Calu3 (cell line): ENCODE measurements at regions not wholly inside any gene's neighbourhood (a gene's known extent, or its start where the extent isn't known, plus 50 kb on each side); places are given as distances from the start of the nearest gene placed in this dataset.
"Not testable (repeated sequence)": the region's sequence is repeated elsewhere in the genome, so short reads cannot be mapped to it uniquely, and the experiment has no call there.

ENCODE experiments used
- BruUV-seq: library from RNA; stranded (reverse); fragments of 400-500 nt; replicated peaks from 2 replicates; lab custom pipeline; 2021; lab: Mats Ljungman, UMichigan
- CTCF ChIA-PET: fragments of 300-600 bp; sonication (Branson Sonifier 250); formaldehyde crosslinking; loops from one replicate; lab custom pipeline; 2022; ENCODE audit warnings: antibody characterized with exemption; lab: Charles Lee
- DNase-seq: peaks from one replicate; pipeline ENCODE4 v3.0.0; 2022
- H3K27ac Mint-ChIP-seq: one replicate; pipeline ENCODE4 v1.8.0; 2022; ENCODE audit warnings: mixed read lengths; ENCODE audit not compliant: unreplicated experiment
- H3K27me3 Mint-ChIP-seq: one replicate; pipeline ENCODE4 v1.8.0; 2022; ENCODE audit warnings: mixed read lengths; ENCODE audit not compliant: unreplicated experiment
- H3K36me3 Mint-ChIP-seq: one replicate; pipeline ENCODE4 v1.8.0; 2022; ENCODE audit warnings: mild to moderate bottlenecking, moderate library complexity, mixed read lengths; ENCODE audit not compliant: insufficient read depth, unreplicated experiment
- H3K4me1 Mint-ChIP-seq: one replicate; pipeline ENCODE4 v1.8.0; 2022; ENCODE audit warnings: mild to moderate bottlenecking, low read depth, mixed read lengths; ENCODE audit not compliant: unreplicated experiment
- H3K4me3 Mint-ChIP-seq: one replicate; pipeline ENCODE4 v1.8.0; 2022; ENCODE audit warnings: mild to moderate bottlenecking, low read depth, moderate library complexity, mixed read lengths; ENCODE audit not compliant: unreplicated experiment
- H3K9me3 Mint-ChIP-seq: one replicate; pipeline ENCODE4 v1.8.0; 2022; ENCODE audit warnings: low read depth, mixed read lengths; ENCODE audit not compliant: unreplicated experiment
- CTCF ChIP-seq: fragments of 200-600 bp; IDR thresholded peaks from one replicate; pipeline ENCODE4 v1.8.0; 2022; ENCODE audit warnings: antibody characterized with exemption; ENCODE audit not compliant: unreplicated experiment
- intact Hi-C: fragments of 100-400 bp; cut with micrococcal nuclease; formaldehyde crosslinking; loops from one replicate; pipeline ENCODE4 v1.10.0; 2022; ENCODE audit not compliant: unreplicated experiment

GRCh38 chr11:112697391-112698178, 263.6 kb upstream of the NCAM1 start:
- H3K4me1 Mint-ChIP-seq: peaks cover 15% of the 10 kb centered on the region
- H3K27me3 Mint-ChIP-seq: no peaks in the 10 kb centered on the region
- no peaks in the 10 kb centered on the region for H3K36me3 Mint-ChIP-seq
- intact Hi-C loops: no loop called here
- H3K9me3 Mint-ChIP-seq: no peaks in the 10 kb centered on the region
- no peak overlapping the region for H3K4me3 Mint-ChIP-seq
- no TSS peak for BruUV-seq
- no peak for TF ChIP-seq CTCF
- CTCF ChIA-PET: no interaction called here
- H3K27ac Mint-ChIP-seq: no peak overlapping the region
- DNase-seq: no peak

- no peak for TF ChIP-seq CTCF
- H3K36me3 Mint-ChIP-seq: no peaks in the 10 kb centered on the region
- H3K27me3 Mint-ChIP-seq: no peaks in the 10 kb centered on the region
- intact Hi-C loops: no loop called here
- peaks cover 7% of the 10 kb centered on the region for H3K9me3 Mint-ChIP-seq
- CTCF ChIA-PET: no interaction called here
- no peaks in the 10 kb centered on the region for H3K4me1 Mint-ChIP-seq
- no TSS peak for BruUV-seq
- DNase-seq: no peak
- no peak overlapping the region for H3K4me3 Mint-ChIP-seq
- no peak overlapping the region for H3K27ac Mint-ChIP-seq
Observed at GRCh38 chr11:112705148-112705547, 256.1 kb upstream of the NCAM1 start.

- Mint-ChIP-seq H3K4me3 (no peak overlapping the region), H3K27me3 (no peaks in the 10 kb centered on the region), H3K27ac (no peak overlapping the region), H3K4me1 (no peaks in the 10 kb centered on the region), H3K9me3 (peaks cover 7% of the 10 kb centered on the region), H3K36me3 (no peaks in the 10 kb centered on the region)
- intact Hi-C loops: no loop called here
- no peak for TF ChIP-seq CTCF
- no TSS peak for BruUV-seq
- CTCF ChIA-PET: no interaction called here
- DNase-seq: no peak
Observed at GRCh38 chr11:112706863-112707262, 254.4 kb upstream of the NCAM1 start.

GRCh38 chr11:112714340-112714739, 246.9 kb upstream of the NCAM1 start:
- H3K27me3 Mint-ChIP-seq, H3K36me3 Mint-ChIP-seq, H3K4me1 Mint-ChIP-seq, H3K9me3 Mint-ChIP-seq, BruUV-seq, H3K4me3 Mint-ChIP-seq, intact Hi-C loops, H3K27ac Mint-ChIP-seq, DNase-seq, CTCF ChIA-PET: not testable (repeated sequence)

GRCh38 chr11:112715056-112715455, 246.2 kb upstream of the NCAM1 start:
- no peak overlapping the region for H3K4me3 Mint-ChIP-seq
- no peaks in the 10 kb centered on the region for H3K9me3 Mint-ChIP-seq
- no peaks in the 10 kb centered on the region for H3K27me3 Mint-ChIP-seq
- no peak for TF ChIP-seq CTCF
- CTCF ChIA-PET: no interaction called here
- intact Hi-C loops: no loop called here
- no peak for DNase-seq
- H3K27ac Mint-ChIP-seq: no peak overlapping the region
- no TSS peak for BruUV-seq
- H3K36me3 Mint-ChIP-seq: no peaks in the 10 kb centered on the region
- H3K4me1 Mint-ChIP-seq: no peaks in the 10 kb centered on the region
